ENCODE measurements at regions not wholly inside any gene's neighbourhood (a gene's known extent, or its start where the extent isn't known, plus 50 kb on each side); places are given as distances from the start of the nearest gene placed in this dataset.

DNA sequence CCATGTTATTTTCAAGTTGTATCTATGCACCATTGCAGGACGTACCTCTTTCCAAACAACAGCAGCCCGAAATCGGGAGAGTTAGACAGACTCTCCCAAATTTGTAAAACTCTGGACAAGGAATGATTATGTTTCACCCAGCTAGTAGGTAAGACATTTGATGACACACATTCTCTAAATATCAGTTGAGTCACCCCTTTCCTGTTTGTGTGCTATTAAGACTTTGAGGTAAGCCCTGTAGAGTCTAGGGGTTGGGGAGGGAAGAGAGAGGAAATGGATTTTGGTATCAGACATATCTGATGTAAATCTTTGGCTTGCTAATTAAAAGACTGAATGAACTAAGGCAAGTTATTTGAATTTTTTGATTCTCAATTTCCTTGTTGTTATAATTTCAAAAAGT, 999.0 kb downstream of the TUSC7 start:
- no peaks in the 10 kb centered on the region for H3K27me3 Mint-ChIP-seq
- no peaks in the 10 kb centered on the region for H3K36me3 Mint-ChIP-seq
- H3K27ac Mint-ChIP-seq: no peak overlapping the region
- peaks cover 2% of the 10 kb centered on the region for H3K9me3 Mint-ChIP-seq
- H3K4me3 Mint-ChIP-seq: no peak overlapping the region
- H3K4me1 Mint-ChIP-seq: no peaks in the 10 kb centered on the region

DNA sequence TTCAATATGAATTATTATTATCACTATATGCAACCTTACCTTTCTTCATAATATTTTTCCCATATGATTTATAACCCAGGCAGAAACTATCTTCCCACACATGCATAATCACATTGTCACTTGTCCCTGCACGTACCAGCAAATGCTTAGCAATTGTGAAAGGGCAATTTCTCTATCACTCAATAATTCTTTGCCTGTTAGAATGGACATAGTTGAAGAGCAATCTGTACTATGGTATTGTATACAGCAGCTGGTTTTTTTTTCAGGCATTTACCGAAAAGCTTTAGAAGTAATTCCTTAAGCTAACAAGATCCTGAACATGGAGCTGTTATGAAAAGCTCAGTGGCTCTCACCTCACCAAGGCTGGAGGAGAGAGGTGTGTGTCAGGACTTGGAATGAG, 999.5 kb downstream of the TUSC7 start:
- H3K27ac Mint-ChIP-seq: no peak overlapping the region
- H3K36me3 Mint-ChIP-seq: no peaks in the 10 kb centered on the region
- H3K27me3 Mint-ChIP-seq: no peaks in the 10 kb centered on the region
- H3K9me3 Mint-ChIP-seq: no peaks in the 10 kb centered on the region
- no peak overlapping the region for H3K4me3 Mint-ChIP-seq
- no peaks in the 10 kb centered on the region for H3K4me1 Mint-ChIP-seq

DNA sequence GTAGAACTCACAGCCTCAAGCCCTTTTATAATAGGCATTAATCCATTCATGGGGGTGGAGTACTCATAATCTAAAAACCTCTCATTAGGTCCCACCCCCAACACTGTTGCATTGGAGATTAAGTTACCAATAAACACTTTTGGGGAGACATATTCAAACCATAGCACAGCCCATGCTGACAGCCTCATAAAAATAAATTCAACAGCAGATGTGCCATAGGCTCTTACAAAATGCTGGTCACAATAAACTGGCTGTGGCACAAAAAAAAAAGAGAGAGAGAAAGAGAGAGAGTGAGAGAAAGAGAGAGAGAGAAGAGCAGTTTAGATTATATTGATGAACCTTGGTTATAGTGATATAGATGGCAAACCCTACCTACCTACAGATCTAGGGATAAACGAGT, 1000.9 kb downstream of the TUSC7 start:
- no peaks in the 10 kb centered on the region for H3K27me3 Mint-ChIP-seq
- H3K9me3 Mint-ChIP-seq: no peaks in the 10 kb centered on the region
- no peaks in the 10 kb centered on the region for H3K4me1 Mint-ChIP-seq
- H3K27ac Mint-ChIP-seq: no peak overlapping the region
- H3K4me3 Mint-ChIP-seq: no peak overlapping the region
- no peaks in the 10 kb centered on the region for H3K36me3 Mint-ChIP-seq

DNA sequence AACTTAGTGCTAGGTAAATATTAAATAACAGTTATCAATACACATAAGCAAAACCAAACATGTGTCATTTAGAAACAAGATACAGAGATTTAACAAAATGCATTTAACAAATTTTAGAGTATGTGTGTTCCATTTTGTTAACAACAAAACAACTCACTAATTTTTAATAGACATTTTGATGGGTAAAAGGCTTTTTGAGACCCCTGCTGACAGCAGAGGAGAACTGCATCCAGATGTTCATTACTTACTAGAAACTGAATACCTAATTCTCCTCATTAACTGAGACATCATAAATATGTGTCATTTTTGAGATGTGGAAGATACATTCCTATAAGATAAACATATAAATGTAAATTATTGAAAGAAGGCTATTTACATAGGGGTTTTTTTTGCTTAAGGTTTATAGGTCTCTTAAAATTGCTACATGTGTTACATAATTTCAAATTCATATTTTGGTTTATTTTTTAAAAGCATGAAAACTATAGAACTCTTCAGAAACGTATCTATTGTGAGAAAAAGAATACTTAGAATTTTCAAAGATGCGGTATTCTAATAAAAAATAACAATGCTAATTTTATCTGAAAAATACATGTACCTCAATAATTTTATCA, 1009.8 kb downstream of the TUSC7 start:
- Mint-ChIP-seq H3K27me3 (no peaks in the 10 kb centered on the region), H3K9me3 (no peaks in the 10 kb centered on the region), H3K4me1 (no peaks in the 10 kb centered on the region), H3K27ac (no peak overlapping the region), H3K4me3 (no peak overlapping the region), H3K36me3 (no peaks in the 10 kb centered on the region)

DNA sequence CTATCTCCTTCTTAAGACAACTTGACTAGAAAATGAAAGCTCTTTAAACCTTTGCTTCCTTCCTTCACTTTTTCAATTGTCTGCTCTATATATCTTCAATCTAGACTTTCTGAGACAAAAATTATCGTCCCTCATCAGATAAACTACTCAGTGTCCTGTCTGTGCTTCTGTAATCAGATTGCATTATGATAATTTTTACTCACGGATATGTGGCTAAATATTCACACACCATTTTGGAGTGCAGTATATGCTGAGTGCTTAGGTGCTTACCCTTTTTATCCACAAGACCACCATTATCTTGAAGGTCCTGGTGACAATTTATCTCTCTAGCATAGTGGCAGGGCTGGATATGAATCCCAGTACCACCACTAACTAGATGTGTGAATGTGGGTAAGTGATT, 1012.3 kb downstream of the TUSC7 start:
- Mint-ChIP-seq H3K27me3 (no peaks in the 10 kb centered on the region), H3K9me3 (no peaks in the 10 kb centered on the region), H3K4me1 (no peaks in the 10 kb centered on the region), H3K27ac (no peak overlapping the region), H3K36me3 (no peaks in the 10 kb centered on the region), H3K4me3 (no peak overlapping the region)

DNA sequence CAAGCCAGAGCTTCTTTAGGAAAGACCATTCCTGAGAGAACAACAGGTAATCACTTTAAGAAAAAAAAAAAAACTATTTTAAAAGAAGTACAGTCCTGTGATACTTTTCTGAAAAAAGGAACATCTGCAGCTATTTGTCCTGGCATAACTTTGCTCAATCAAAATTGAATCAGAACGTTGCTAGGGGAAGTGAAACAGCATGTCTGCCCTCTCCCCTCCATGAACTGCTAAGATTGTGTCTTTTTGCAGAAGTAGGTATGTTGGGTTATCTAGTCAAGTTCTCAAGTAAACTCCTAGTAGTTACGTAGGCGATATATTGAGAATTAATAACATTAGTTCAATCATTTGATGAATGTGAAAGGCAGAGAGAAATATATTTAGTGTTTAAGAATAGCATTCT, 1013.3 kb downstream of the TUSC7 start:
- H3K36me3 Mint-ChIP-seq: no peaks in the 10 kb centered on the region
- no peaks in the 10 kb centered on the region for H3K4me1 Mint-ChIP-seq
- no peaks in the 10 kb centered on the region for H3K9me3 Mint-ChIP-seq
- H3K27ac Mint-ChIP-seq: no peak overlapping the region
- H3K27me3 Mint-ChIP-seq: no peaks in the 10 kb centered on the region
- H3K4me3 Mint-ChIP-seq: no peak overlapping the region

DNA sequence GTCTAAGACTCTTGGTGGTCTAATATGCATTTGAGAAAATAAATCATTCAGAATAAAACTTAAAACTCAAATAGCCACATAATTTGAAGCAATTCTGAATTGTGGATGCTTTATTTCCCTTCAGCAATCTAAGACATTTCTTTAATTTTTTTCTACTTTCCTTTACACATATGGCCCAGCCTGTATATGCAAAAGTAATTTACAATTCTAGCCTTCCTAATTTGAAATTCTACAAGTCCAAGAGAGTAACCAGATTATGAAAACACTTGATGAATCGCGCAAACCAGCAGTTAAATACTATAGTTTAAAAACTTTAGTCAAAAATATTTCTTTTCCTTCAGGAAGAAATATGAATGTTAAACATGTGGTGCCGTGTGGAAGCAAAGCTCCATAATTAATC, 1014.2 kb downstream of the TUSC7 start:
- Mint-ChIP-seq H3K27ac (no peak overlapping the region), H3K36me3 (no peaks in the 10 kb centered on the region), H3K9me3 (no peaks in the 10 kb centered on the region), H3K4me3 (no peak overlapping the region), H3K27me3 (no peaks in the 10 kb centered on the region), H3K4me1 (no peaks in the 10 kb centered on the region)

DNA sequence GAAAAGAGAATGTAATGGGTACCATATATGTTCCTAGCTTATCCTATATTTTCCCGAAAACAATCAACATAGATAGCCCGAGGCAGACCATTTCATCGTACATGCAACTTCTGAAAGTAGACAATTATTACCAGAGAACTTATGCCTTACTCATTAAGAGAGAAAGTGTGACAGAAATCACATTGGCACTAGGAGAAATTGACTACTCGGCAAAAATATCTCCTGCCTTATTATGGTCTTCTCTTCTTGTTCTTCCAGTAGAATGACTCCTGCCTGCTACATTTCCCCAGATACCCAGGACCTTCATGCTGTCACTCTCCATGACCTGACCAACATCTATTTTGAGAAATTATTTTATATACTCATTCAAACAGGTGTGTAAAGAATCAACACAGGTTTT, 1015.7 kb downstream of the TUSC7 start:
- Mint-ChIP-seq H3K9me3 (no peaks in the 10 kb centered on the region), H3K4me1 (no peaks in the 10 kb centered on the region)

DNA sequence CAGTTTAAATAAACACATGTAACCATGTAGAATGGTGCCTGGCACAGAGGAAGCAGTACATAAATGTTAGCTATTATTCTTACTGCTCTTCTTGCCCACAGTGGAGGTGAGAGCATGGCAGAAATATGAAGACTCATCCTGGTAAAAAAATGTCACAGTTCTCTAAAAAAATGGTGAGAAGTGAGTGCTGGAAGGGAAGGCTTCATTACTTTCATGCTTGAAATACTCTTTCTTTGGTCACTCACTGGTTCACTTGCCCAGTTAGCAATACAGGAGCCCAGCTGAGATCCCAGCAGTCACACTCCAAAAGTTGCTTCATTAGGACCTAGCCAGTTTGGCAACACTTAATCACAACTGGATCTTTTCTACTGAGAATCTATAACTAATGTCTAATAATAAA, 1017.2 kb downstream of the TUSC7 start:
- Mint-ChIP-seq H3K27me3 (no peaks in the 10 kb centered on the region), H3K36me3 (no peaks in the 10 kb centered on the region), H3K4me1 (no peaks in the 10 kb centered on the region), H3K9me3 (no peaks in the 10 kb centered on the region), H3K27ac (no peak overlapping the region), H3K4me3 (no peak overlapping the region)

More for the DNA sequence above, 1015.7 kb downstream of the TUSC7 start:
- no peaks in the 10 kb centered on the region for H3K36me3 Mint-ChIP-seq
- no peaks in the 10 kb centered on the region for H3K27me3 Mint-ChIP-seq
- H3K27ac Mint-ChIP-seq: no peak overlapping the region
- H3K4me3 Mint-ChIP-seq: no peak overlapping the region

DNA sequence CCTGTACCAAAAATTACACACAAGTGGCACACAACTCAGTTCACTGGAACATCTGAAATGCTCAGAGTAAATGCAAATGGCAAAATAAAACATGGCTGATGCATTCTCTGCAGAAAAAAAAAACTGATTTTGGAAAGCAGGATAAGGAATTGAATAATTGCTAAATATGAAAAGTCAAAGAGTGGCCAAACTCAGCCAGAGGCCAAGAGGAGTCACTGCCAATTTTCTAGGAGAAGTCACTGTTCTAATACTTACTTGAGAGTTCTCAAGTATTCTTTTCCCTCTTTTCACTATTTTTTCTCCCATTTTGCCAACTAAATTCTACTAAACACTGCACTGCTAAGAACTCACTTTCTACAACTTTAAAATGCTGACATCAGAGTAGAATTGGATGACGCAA, 1018.6 kb downstream of the TUSC7 start:
- Mint-ChIP-seq H3K27me3 (no peaks in the 10 kb centered on the region), H3K9me3 (no peaks in the 10 kb centered on the region), H3K4me1 (no peaks in the 10 kb centered on the region), H3K36me3 (no peaks in the 10 kb centered on the region), H3K27ac (no peak overlapping the region), H3K4me3 (no peak overlapping the region)

DNA sequence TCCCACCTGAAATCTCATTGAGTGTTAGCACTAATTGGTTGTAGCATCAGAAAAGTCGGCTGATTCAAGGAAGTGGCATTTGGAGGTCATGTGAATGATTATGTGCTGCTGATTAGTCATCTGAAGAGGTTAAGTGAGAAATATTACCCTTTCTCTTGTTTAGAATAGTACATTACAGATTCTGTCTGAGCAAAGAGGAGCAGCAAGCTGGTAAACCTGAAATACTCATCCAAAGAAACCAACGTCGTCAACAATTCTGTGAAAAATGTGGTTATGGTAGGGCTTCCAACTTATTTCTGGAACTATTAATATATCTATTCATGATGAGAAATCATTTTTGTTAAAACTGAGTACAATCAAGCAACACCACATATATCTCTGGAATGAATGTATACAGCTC, 1024.9 kb downstream of the TUSC7 start:
- Mint-ChIP-seq H3K4me1 (no peaks in the 10 kb centered on the region), H3K4me3 (no peak overlapping the region), H3K27ac (no peak overlapping the region), H3K27me3 (no peaks in the 10 kb centered on the region), H3K36me3 (no peaks in the 10 kb centered on the region), H3K9me3 (no peaks in the 10 kb centered on the region)

DNA sequence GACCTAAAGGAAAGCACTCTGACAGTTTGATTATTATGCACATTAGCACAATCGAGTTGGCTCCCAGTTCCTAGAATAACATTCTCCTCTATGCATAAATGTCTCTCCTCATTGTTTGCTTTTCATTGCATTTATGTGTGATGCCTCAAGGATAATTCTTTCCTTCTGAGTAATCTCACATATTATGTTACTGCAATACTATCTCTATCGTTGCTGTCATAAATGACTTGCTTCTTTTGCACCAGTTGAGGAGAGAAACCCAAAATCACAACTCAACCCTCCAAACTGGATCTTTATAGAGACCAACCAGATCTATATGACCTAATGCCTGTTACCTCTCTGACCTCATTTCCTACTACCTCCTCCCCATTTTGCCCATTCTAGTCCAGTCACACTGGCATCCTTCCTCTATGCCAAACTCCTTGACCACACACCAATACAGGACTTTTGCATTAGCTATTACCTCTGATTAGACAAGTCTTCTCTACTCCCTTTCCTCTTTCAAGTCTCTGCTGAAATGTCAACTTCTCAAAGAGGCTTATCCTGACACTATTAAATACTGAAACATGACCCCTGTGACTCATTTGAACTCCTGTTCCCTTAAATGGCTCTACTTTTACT, 1026.0 kb downstream of the TUSC7 start:
- no peaks in the 10 kb centered on the region for H3K27me3 Mint-ChIP-seq
- H3K27ac Mint-ChIP-seq: peak overlapping the region; percentile 43
- H3K9me3 Mint-ChIP-seq: no peaks in the 10 kb centered on the region
- H3K4me3 Mint-ChIP-seq: no peak overlapping the region
- no peaks in the 10 kb centered on the region for H3K36me3 Mint-ChIP-seq
- no peaks in the 10 kb centered on the region for H3K4me1 Mint-ChIP-seq

DNA sequence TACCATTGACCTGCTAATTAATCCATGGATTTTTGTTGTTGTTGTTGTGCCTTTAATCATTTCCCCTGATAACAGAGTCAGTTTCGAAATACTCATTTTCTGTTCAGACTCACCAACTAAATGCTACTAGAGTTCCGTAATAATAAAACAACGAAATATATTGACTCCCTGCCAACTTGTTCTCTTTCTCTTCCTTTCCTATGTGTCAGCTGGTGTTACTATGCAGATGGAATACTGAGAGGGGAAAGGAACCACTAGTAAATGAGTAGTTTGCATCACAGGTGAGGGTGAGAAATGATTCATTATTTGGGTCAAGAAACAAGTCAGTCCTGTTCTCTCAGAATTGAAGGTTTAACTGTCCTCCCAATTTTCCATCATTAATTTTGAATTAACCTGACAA, 1027.3 kb downstream of the TUSC7 start:
- Mint-ChIP-seq H3K27me3 (no peaks in the 10 kb centered on the region), H3K27ac (no peak overlapping the region), H3K36me3 (no peaks in the 10 kb centered on the region), H3K4me3 (no peak overlapping the region), H3K9me3 (no peaks in the 10 kb centered on the region), H3K4me1 (no peaks in the 10 kb centered on the region)

DNA sequence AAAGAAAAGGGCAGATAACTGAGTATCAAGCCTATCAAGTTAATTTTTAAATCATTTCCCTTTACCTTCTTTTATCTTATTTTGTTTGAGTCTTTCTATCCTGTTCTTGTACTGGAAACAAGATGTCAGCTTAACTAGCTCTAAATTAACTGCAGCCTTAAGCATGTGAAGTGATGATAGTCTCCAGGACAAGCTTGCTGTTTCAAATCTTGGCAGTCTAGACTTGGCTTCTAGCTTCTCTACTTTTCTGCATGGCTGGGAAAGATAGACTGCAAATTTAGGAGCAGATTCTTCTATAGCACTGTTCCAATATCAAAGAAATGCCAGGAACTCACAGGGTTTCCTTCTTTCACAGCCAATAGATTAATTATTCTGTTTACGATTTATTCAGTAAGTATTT, 1034.4 kb downstream of the TUSC7 start:
- Mint-ChIP-seq H3K4me3 (no peak overlapping the region), H3K9me3 (peaks cover 22% of the 10 kb centered on the region), H3K36me3 (no peaks in the 10 kb centered on the region), H3K4me1 (no peaks in the 10 kb centered on the region), H3K27me3 (no peaks in the 10 kb centered on the region), H3K27ac (no peak overlapping the region)

DNA sequence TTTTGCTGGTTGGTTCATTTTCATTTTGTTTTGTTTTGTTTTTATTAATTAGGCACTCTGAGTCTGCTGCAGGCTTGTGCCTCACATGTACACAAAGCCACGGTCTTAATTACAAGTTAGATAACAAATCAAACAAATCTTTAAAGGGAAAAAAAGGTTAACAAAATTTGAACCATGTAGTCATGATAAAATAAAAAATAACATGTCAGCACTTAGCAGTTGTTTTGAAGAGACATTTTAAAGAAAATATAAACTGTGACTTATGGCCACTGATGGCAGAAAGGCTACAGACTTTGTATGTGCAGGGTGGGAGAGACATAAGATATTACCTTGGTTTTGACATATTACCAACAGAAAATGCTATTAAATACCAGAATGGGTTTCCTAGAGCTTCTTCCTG, 1035.4 kb downstream of the TUSC7 start:
- H3K9me3 Mint-ChIP-seq: peaks cover 22% of the 10 kb centered on the region
- no peaks in the 10 kb centered on the region for H3K4me1 Mint-ChIP-seq
- H3K27ac Mint-ChIP-seq: no peak overlapping the region
- no peak overlapping the region for H3K4me3 Mint-ChIP-seq
- no peaks in the 10 kb centered on the region for H3K36me3 Mint-ChIP-seq
- H3K27me3 Mint-ChIP-seq: no peaks in the 10 kb centered on the region

DNA sequence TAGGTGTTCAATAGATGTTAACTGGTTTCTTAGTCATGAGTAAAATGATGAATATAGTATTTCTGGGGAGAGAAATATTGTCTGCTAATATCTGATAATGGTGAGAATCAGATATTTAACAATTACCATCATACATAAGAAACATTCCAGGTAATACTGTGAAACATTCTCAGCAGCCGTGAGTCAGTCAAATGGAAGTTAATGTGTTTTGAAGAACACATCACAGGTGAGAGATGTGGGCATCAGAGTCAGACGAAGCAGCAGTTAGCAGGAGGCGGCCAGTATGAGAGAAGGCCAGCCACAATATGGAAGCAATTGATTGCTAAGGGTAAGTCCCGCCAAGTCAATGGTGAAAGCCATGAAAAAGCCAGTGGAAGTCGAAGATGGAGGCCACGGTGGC, 1035.9 kb downstream of the TUSC7 start:
- no peaks in the 10 kb centered on the region for H3K4me1 Mint-ChIP-seq

DNA sequence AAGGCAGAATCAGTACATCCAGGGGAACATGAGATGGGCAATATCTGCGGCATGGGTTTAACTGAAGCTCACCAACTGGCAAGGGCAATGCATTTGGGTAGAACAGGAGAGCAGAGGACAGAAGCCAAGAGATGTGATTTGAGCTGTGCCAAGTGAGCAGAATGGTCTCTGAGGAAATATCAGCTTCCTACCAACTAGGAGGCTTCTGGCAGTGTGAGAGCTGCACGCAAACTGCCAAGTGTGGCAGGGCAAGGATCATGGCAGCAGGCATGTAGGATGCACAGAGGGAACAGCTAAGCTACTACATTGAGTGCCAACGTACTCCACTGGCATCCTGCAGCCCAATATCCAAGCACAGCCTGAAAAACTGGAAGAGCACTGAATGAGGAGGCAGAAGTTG, 1036.5 kb downstream of the TUSC7 start:
- Mint-ChIP-seq H3K9me3 (peaks cover 22% of the 10 kb centered on the region), H3K4me1 (no peaks in the 10 kb centered on the region), H3K27me3 (no peaks in the 10 kb centered on the region), H3K27ac (no peak overlapping the region), H3K4me3 (no peak overlapping the region), H3K36me3 (no peaks in the 10 kb centered on the region)

More for the DNA sequence above, 1035.9 kb downstream of the TUSC7 start:
- no peak overlapping the region for H3K27ac Mint-ChIP-seq
- peaks cover 22% of the 10 kb centered on the region for H3K9me3 Mint-ChIP-seq
- H3K36me3 Mint-ChIP-seq: no peaks in the 10 kb centered on the region
- H3K27me3 Mint-ChIP-seq: no peaks in the 10 kb centered on the region
- H3K4me3 Mint-ChIP-seq: no peak overlapping the region
